ENCODE measurements at regions not wholly inside any gene's neighbourhood (a gene's known extent, or its start where the extent isn't known, plus 50 kb on each side); places are given as distances from the start of the nearest gene placed in this dataset.

GRCh38 chr1:47577303-47578025 is 139.6 kb downstream of the FOXD2 start:
- in situ Hi-C loops (cut with MboI; ENCODE audit: low sequenced_read_pairs), result no loop called here
- H3K4me3 ChIP-seq, result no peak overlapping the region
- H3K9me3 ChIP-seq, result no peaks in the 10 kb centered on the region
- H3K36me3 ChIP-seq (replicated peaks), result no peaks in the 10 kb centered on the region
- H3K27me3 ChIP-seq (ENCODE audit: low read depth), result peaks cover 24% of the 10 kb centered on the region
- no peak for DNase-seq (ENCODE audit: low spot score in 2 of 2)
- no peaks in the 10 kb centered on the region for H3K4me1 ChIP-seq

GRCh38 chr1:47578026-47578720 is 140.3 kb downstream of the FOXD2 start:
- Histone ChIP-seq H3K9me3 (no peaks in the 10 kb centered on the region), H3K27me3 (ENCODE audit: low read depth) (peaks cover 31% of the 10 kb centered on the region), H3K4me3 (no peak overlapping the region), H3K4me1 (no peaks in the 10 kb centered on the region), H3K36me3 (replicated peaks) (no peaks in the 10 kb centered on the region)
- DNase-seq (ENCODE audit: low spot score in 2 of 2), result no peak
- in situ Hi-C loops (cut with MboI; ENCODE audit: low sequenced_read_pairs), result no loop called here

GRCh38 chr1:47578721-47579419 is 141.0 kb downstream of the FOXD2 start:
- H3K4me3 ChIP-seq, result no peak overlapping the region
- no peaks in the 10 kb centered on the region for H3K4me1 ChIP-seq
- no peaks in the 10 kb centered on the region for H3K9me3 ChIP-seq
- H3K36me3 ChIP-seq (replicated peaks), result no peaks in the 10 kb centered on the region
- in situ Hi-C loops (cut with MboI; ENCODE audit: low sequenced_read_pairs), result no loop called here
- peaks cover 32% of the 10 kb centered on the region for H3K27me3 ChIP-seq (ENCODE audit: low read depth)
- no peak for DNase-seq (ENCODE audit: low spot score in 2 of 2)

GRCh38 chr1:47579809-47580208 is 142.0 kb downstream of the FOXD2 start:
- H3K36me3 ChIP-seq (replicated peaks), result no peaks in the 10 kb centered on the region
- H3K4me3 ChIP-seq, result no peak overlapping the region
- H3K9me3 ChIP-seq, result no peaks in the 10 kb centered on the region
- peaks cover 32% of the 10 kb centered on the region for H3K27me3 ChIP-seq (ENCODE audit: low read depth)
- in situ Hi-C loops (cut with MboI; ENCODE audit: low sequenced_read_pairs), result no loop called here
- no peaks in the 10 kb centered on the region for H3K4me1 ChIP-seq
- no peak for DNase-seq (ENCODE audit: low spot score in 2 of 2)

GRCh38 chr1:47580451-47580995 is 142.7 kb downstream of the FOXD2 start:
- Histone ChIP-seq H3K9me3 (no peaks in the 10 kb centered on the region), H3K36me3 (replicated peaks) (no peaks in the 10 kb centered on the region), H3K4me3 (no peak overlapping the region), H3K27me3 (ENCODE audit: low read depth) (peaks cover 32% of the 10 kb centered on the region), H3K4me1 (no peaks in the 10 kb centered on the region)
- DNase-seq (ENCODE audit: low spot score in 2 of 2), result no peak
- in situ Hi-C loops (cut with MboI; ENCODE audit: low sequenced_read_pairs), result no loop called here

- Histone ChIP-seq H3K4me1 (no peaks in the 10 kb centered on the region), H3K27me3 (ENCODE audit: low read depth) (peaks cover 34% of the 10 kb centered on the region), H3K9me3 (no peaks in the 10 kb centered on the region), H3K36me3 (replicated peaks) (no peaks in the 10 kb centered on the region), H3K4me3 (no peak overlapping the region)
- no peak for DNase-seq (ENCODE audit: low spot score in 2 of 2)
- in situ Hi-C loops (cut with MboI; ENCODE audit: low sequenced_read_pairs), result no loop called here
Observed at GRCh38 chr1:47582891-47583608, 145.2 kb downstream of the FOXD2 start.

- Histone ChIP-seq H3K9me3 (no peaks in the 10 kb centered on the region), H3K27me3 (ENCODE audit: low read depth) (peaks cover 34% of the 10 kb centered on the region), H3K4me3 (no peak overlapping the region), H3K36me3 (replicated peaks) (no peaks in the 10 kb centered on the region), H3K4me1 (no peaks in the 10 kb centered on the region)
- DNase-seq (ENCODE audit: low spot score in 2 of 2), result no peak
- in situ Hi-C loops (cut with MboI; ENCODE audit: low sequenced_read_pairs), result no loop called here
Observed at GRCh38 chr1:47584249-47584648, 146.4 kb downstream of the FOXD2 start.

GRCh38 chr1:47585141-47585902 is 147.5 kb downstream of the FOXD2 start:
- no peaks in the 10 kb centered on the region for H3K36me3 ChIP-seq (replicated peaks)
- H3K4me1 ChIP-seq, result no peaks in the 10 kb centered on the region
- no peak overlapping the region for H3K4me3 ChIP-seq
- no peaks in the 10 kb centered on the region for H3K9me3 ChIP-seq
- peaks cover 34% of the 10 kb centered on the region for H3K27me3 ChIP-seq (ENCODE audit: low read depth)
- DNase-seq (ENCODE audit: low spot score in 2 of 2), result no peak
- in situ Hi-C loops (cut with MboI; ENCODE audit: low sequenced_read_pairs), result no loop called here

- no peak for DNase-seq (ENCODE audit: low spot score in 2 of 2)
- Histone ChIP-seq H3K9me3 (no peaks in the 10 kb centered on the region), H3K4me1 (no peaks in the 10 kb centered on the region), H3K27me3 (ENCODE audit: low read depth) (peaks cover 20% of the 10 kb centered on the region), H3K4me3 (no peak overlapping the region), H3K36me3 (replicated peaks) (no peaks in the 10 kb centered on the region)
- in situ Hi-C loops (cut with MboI; ENCODE audit: low sequenced_read_pairs), result no loop called here
Observed at GRCh38 chr1:47587891-47588582, 150.2 kb downstream of the FOXD2 start.

- DNase-seq (ENCODE audit: low spot score in 2 of 2), result no peak
- peaks cover 25% of the 10 kb centered on the region for H3K27me3 ChIP-seq (ENCODE audit: low read depth)
- in situ Hi-C loops (cut with MboI; ENCODE audit: low sequenced_read_pairs), result no loop called here
Observed at GRCh38 chr1:47590523-47591225, 152.8 kb downstream of the FOXD2 start.

GRCh38 chr1:47591801-47592200 is 154.0 kb downstream of the FOXD2 start:
- in situ Hi-C loops (cut with MboI; ENCODE audit: low sequenced_read_pairs), result no loop called here
- DNase-seq (ENCODE audit: low spot score in 2 of 2), result no peak
- H3K4me1 ChIP-seq, result no peaks in the 10 kb centered on the region
- H3K9me3 ChIP-seq, result no peaks in the 10 kb centered on the region
- H3K4me3 ChIP-seq, result no peak overlapping the region
- H3K36me3 ChIP-seq (replicated peaks), result no peaks in the 10 kb centered on the region
- H3K27me3 ChIP-seq (ENCODE audit: low read depth), result peaks cover 23% of the 10 kb centered on the region

More at GRCh38 chr1:47590523-47591225, 152.8 kb downstream of the FOXD2 start:
- Histone ChIP-seq H3K9me3 (no peaks in the 10 kb centered on the region), H3K4me3 (no peak overlapping the region), H3K4me1 (no peaks in the 10 kb centered on the region), H3K36me3 (replicated peaks) (no peaks in the 10 kb centered on the region)

Data from HAP-1 (cell line).